ENCODE measurements at regions not wholly inside any gene's neighbourhood (a gene's known extent, or its start where the extent isn't known, plus 50 kb on each side); places are given as distances from the start of the nearest gene placed in this dataset.
A peak's percentile ranks its signal among the peaks of the same experiment; 100 is the strongest.

DNA sequence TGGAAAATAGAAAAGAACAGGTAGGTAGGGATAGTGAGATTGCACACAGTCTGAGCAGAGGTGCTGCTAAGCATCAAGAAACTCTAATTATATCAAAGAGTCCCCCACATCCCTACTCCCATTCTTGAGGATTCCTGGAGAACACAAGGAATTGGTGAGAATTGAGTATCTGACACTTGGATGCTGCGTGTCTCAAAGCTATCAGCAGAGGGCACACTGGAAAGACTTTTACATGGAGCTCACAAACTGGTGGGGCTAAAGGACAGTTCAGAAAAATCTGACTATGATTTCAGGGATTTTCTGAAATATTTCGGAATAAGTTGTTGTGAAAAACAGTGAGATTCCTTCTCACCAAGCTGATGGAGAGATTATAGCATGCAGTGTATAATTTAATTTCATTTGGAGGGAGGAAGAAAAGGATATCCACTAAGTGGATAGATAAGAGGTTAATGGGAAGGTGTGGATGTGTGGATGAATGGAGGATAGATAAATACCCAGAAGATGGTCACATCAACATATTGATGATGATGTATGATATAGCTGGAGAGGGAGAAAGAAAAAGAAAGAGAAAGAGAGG, 215.4 kb upstream of the DEFB112 start:
- Histone ChIP-seq H3K4ac (ENCODE audit: low read depth, low read length) (no peak overlapping the region), H3K9me3 (ENCODE audit: insufficient read depth, low read depth, low read length) (no peaks in the 10 kb centered on the region), H2BK5ac (ENCODE audit: low read depth, low read length, poor library complexity) (no peak overlapping the region), H3K4me1 (ENCODE audit: control insufficient read depth in 1 of 2, insufficient read depth in 2 of 2, low read length in 2 of 2) (no peaks in the 10 kb centered on the region), H4K8ac (ENCODE audit: low read depth, low read length) (no peak overlapping the region), H4K91ac (ENCODE audit: low read depth, low read length) (no peak overlapping the region), H2BK120ac (ENCODE audit: insufficient read depth, low read length, poor library complexity) (no peak overlapping the region), H3K9ac (ENCODE audit: low read length) (no peak overlapping the region), H3K36me3 (ENCODE audit: control insufficient read depth in 1 of 2, insufficient read depth in 2 of 2, low read length in 2 of 2) (no peaks in the 10 kb centered on the region), H2AFZ (ENCODE audit: insufficient read depth, low read length, poor library complexity) (no peak overlapping the region), H3K79me1 (ENCODE audit: low read length) (no peaks in the 10 kb centered on the region), H3K27me3 (ENCODE audit: insufficient read depth, low read length) (no peaks in the 10 kb centered on the region), H2AK5ac (ENCODE audit: low read length) (no peak overlapping the region), H2BK12ac (ENCODE audit: low read length) (no peak overlapping the region), H3K79me2 (ENCODE audit: control insufficient read depth, insufficient read depth, low read length, poor library complexity) (no peaks in the 10 kb centered on the region), H3K14ac (ENCODE audit: low read length) (no peak overlapping the region), H3K23ac (ENCODE audit: low read length) (no peak overlapping the region), H3K18ac (ENCODE audit: low read length) (no peak overlapping the region), H4K12ac (ENCODE audit: low read depth, low read length) (no peak overlapping the region), H3K4me2 (ENCODE audit: low read length) (no peak overlapping the region), H3K27ac (ENCODE audit: low read depth, low read length) (no peak overlapping the region), H3K4me3 (ENCODE audit: low read depth, low read length) (no peak overlapping the region)
- DNase-seq: peak in 1 of 2 donors; percentile 42
- no CpG with 5 or more reads among the region's 2 CpGs for WGBS (ENCODE audit: extremely low coverage, insufficient coverage, insufficient read length)

DNA sequence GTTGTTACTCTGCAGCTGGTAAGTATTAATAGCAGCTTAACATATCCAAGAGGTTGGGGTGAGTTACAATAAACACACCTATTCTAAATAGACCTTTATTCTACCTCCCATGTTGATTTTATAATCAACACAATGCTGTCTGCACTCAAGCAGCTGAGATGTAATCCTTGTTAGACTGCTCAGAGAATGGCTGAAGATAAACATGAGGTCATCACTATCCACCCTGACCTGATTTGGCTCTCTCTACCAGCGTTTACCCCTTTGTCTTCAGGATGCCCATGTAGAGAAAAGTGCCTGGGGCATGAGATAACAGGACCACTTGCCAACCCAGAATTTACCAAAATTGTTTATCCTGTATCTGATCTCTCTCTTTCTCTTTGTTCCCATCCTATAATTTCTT, 220.7 kb upstream of the DEFB112 start:
- H2BK5ac ChIP-seq (ENCODE audit: low read depth, low read length, poor library complexity): no peak overlapping the region
- DNase-seq: no peak
- no peaks in the 10 kb centered on the region for H3K9me3 ChIP-seq (ENCODE audit: insufficient read depth, low read depth, low read length)
- no peaks in the 10 kb centered on the region for H3K79me1 ChIP-seq (ENCODE audit: low read length)
- no peak overlapping the region for H2BK120ac ChIP-seq (ENCODE audit: insufficient read depth, low read length, poor library complexity)
- WGBS (ENCODE audit: extremely low coverage, insufficient coverage, insufficient read length): no CpG with 5 or more reads among the region's 1 CpG
- no peaks in the 10 kb centered on the region for H3K27me3 ChIP-seq (ENCODE audit: insufficient read depth, low read length)
- H3K18ac ChIP-seq (ENCODE audit: low read length): no peak overlapping the region
- no peak overlapping the region for H3K4me2 ChIP-seq (ENCODE audit: low read length)
- no peak overlapping the region for H3K23ac ChIP-seq (ENCODE audit: low read length)
- H3K4me1 ChIP-seq (ENCODE audit: control insufficient read depth in 1 of 2, insufficient read depth in 2 of 2, low read length in 2 of 2): no peaks in the 10 kb centered on the region
- no peak overlapping the region for H2AK5ac ChIP-seq (ENCODE audit: low read length)
- H3K4me3 ChIP-seq (ENCODE audit: low read depth, low read length): no peak overlapping the region
- H3K27ac ChIP-seq (ENCODE audit: low read depth, low read length): no peak overlapping the region
- no peak overlapping the region for H4K8ac ChIP-seq (ENCODE audit: low read depth, low read length)
- no peaks in the 10 kb centered on the region for H3K36me3 ChIP-seq (ENCODE audit: control insufficient read depth in 1 of 2, insufficient read depth in 2 of 2, low read length in 2 of 2)
- no peak overlapping the region for H2BK12ac ChIP-seq (ENCODE audit: low read length)
- H4K91ac ChIP-seq (ENCODE audit: low read depth, low read length): no peak overlapping the region
- no peak overlapping the region for H4K12ac ChIP-seq (ENCODE audit: low read depth, low read length)
- no peak overlapping the region for H3K4ac ChIP-seq (ENCODE audit: low read depth, low read length)
- H3K14ac ChIP-seq (ENCODE audit: low read length): no peak overlapping the region
- H3K79me2 ChIP-seq (ENCODE audit: control insufficient read depth, insufficient read depth, low read length, poor library complexity): no peaks in the 10 kb centered on the region
- H3K9ac ChIP-seq (ENCODE audit: low read length): no peak overlapping the region
- no peak overlapping the region for H2AFZ ChIP-seq (ENCODE audit: insufficient read depth, low read length, poor library complexity)

DNA sequence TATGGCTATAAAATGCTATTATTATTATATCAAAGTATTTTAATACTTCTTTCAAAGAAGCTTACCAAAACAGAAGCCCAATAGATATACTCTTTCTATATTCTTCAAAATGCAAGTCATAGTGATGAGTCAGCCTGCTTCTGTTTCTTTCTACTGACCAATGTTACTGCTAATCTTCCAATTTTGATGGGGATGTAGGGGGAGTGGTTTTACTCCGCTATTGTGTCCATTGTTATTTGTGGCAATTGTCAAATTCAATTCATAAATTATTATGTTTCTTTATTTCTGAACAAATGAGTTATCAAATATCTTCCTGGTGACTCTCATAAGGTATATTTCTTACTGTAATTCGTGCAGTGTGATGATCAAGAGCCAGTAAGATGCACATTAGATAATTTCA, 221.5 kb upstream of the DEFB112 start:
- Histone ChIP-seq H3K14ac (ENCODE audit: low read length) (no peak overlapping the region), H2BK12ac (ENCODE audit: low read length) (no peak overlapping the region), H3K36me3 (ENCODE audit: control insufficient read depth in 1 of 2, insufficient read depth in 2 of 2, low read length in 2 of 2) (no peaks in the 10 kb centered on the region), H4K12ac (ENCODE audit: low read depth, low read length) (no peak overlapping the region), H3K79me2 (ENCODE audit: control insufficient read depth, insufficient read depth, low read length, poor library complexity) (no peaks in the 10 kb centered on the region), H2BK5ac (ENCODE audit: low read depth, low read length, poor library complexity) (no peak overlapping the region), H3K79me1 (ENCODE audit: low read length) (no peaks in the 10 kb centered on the region), H2AFZ (ENCODE audit: insufficient read depth, low read length, poor library complexity) (no peak overlapping the region), H3K9ac (ENCODE audit: low read length) (no peak overlapping the region), H2AK5ac (ENCODE audit: low read length) (no peak overlapping the region), H3K27ac (ENCODE audit: low read depth, low read length) (no peak overlapping the region), H3K4me3 (ENCODE audit: low read depth, low read length) (no peak overlapping the region), H3K18ac (ENCODE audit: low read length) (no peak overlapping the region), H3K4me2 (ENCODE audit: low read length) (no peak overlapping the region), H3K23ac (ENCODE audit: low read length) (no peak overlapping the region), H2BK120ac (ENCODE audit: insufficient read depth, low read length, poor library complexity) (no peak overlapping the region), H3K4ac (ENCODE audit: low read depth, low read length) (no peak overlapping the region), H3K27me3 (ENCODE audit: insufficient read depth, low read length) (no peaks in the 10 kb centered on the region), H4K8ac (ENCODE audit: low read depth, low read length) (no peak overlapping the region), H3K9me3 (ENCODE audit: insufficient read depth, low read depth, low read length) (no peaks in the 10 kb centered on the region), H4K91ac (ENCODE audit: low read depth, low read length) (no peak overlapping the region), H3K4me1 (ENCODE audit: control insufficient read depth in 1 of 2, insufficient read depth in 2 of 2, low read length in 2 of 2) (no peaks in the 10 kb centered on the region)
- no peak for DNase-seq
- no CpG with 5 or more reads among the region's 2 CpGs for WGBS (ENCODE audit: extremely low coverage, insufficient coverage, insufficient read length)

DNA sequence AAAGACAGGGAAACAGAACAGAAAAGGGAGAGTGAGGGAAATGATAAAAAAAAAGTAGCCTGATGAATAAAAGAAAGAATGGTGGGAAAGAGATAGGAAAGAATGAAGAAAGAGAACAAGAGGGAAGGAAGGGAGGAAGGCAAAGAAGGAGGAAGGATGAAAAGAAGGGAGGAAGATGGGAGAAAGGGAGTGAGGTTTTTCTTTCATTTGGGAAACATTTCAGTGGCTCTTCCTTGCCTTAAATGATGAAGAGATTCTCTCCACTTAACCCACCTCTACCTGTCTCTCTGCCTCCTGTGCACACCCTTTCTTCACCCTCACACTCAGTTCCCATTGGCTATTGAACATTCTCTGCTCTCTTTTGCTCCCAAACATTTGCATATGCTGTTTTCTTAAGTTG, 222.1 kb upstream of the DEFB112 start:
- Histone ChIP-seq H3K9ac (ENCODE audit: low read length) (no peak overlapping the region), H3K79me2 (ENCODE audit: control insufficient read depth, insufficient read depth, low read length, poor library complexity) (no peaks in the 10 kb centered on the region), H2BK5ac (ENCODE audit: low read depth, low read length, poor library complexity) (no peak overlapping the region), H2AK5ac (ENCODE audit: low read length) (no peak overlapping the region), H3K23ac (ENCODE audit: low read length) (no peak overlapping the region), H3K4me2 (ENCODE audit: low read length) (no peak overlapping the region), H3K27me3 (ENCODE audit: insufficient read depth, low read length) (no peaks in the 10 kb centered on the region), H3K27ac (ENCODE audit: low read depth, low read length) (no peak overlapping the region), H4K8ac (ENCODE audit: low read depth, low read length) (no peak overlapping the region), H3K9me3 (ENCODE audit: insufficient read depth, low read depth, low read length) (no peaks in the 10 kb centered on the region), H3K4me1 (ENCODE audit: control insufficient read depth in 1 of 2, insufficient read depth in 2 of 2, low read length in 2 of 2) (no peaks in the 10 kb centered on the region), H2BK120ac (ENCODE audit: insufficient read depth, low read length, poor library complexity) (no peak overlapping the region), H3K4me3 (ENCODE audit: low read depth, low read length) (no peak overlapping the region), H2BK12ac (ENCODE audit: low read length) (peak overlapping the region; percentile 84), H3K4ac (ENCODE audit: low read depth, low read length) (no peak overlapping the region), H3K18ac (ENCODE audit: low read length) (no peak overlapping the region), H3K36me3 (ENCODE audit: control insufficient read depth in 1 of 2, insufficient read depth in 2 of 2, low read length in 2 of 2) (no peaks in the 10 kb centered on the region), H3K14ac (ENCODE audit: low read length) (no peak overlapping the region), H2AFZ (ENCODE audit: insufficient read depth, low read length, poor library complexity) (no peak overlapping the region), H3K79me1 (ENCODE audit: low read length) (no peaks in the 10 kb centered on the region), H4K12ac (ENCODE audit: low read depth, low read length) (no peak overlapping the region), H4K91ac (ENCODE audit: low read depth, low read length) (no peak overlapping the region)
- no peak for DNase-seq
